Heart left ventricle (tissue), 13 donors: ENCODE measurements at regions not wholly inside any gene's neighbourhood (a gene's known extent, or its start where the extent isn't known, plus 50 kb on each side); places are given as distances from the start of the nearest gene placed in this dataset.

Source experiments
- POLR2A ChIP-seq, 2 donors: fragments of 450-650 bp; IDR thresholded peaks; one replicate each; pipeline ENCODE4 v1.6.1; 2017; ENCODE audit warnings: antibody characterized with exemption in 2 of 2, mild to moderate bottlenecking in 2 of 2, moderate library complexity in 2 of 2
- TF ChIP-seq, protein P1 (sequence below), 12 donors: fragments of 200-600 bp; sonication (generic) in 4 of 12; IDR thresholded peaks; one replicate each; pipeline versions ENCODE4 v1.5.0 to v1.8.0; 2018 to 2022; ENCODE audit warnings: antibody characterized with exemption in 12 of 12, mild to moderate bottlenecking in 5 of 12
- donor health status: ischemic (EF 13 %, LVEDD 7.1; RV severe dilation, severe dysfunction).
- donor health status: DM: no; HTN: yes; CAD: no.
- donor health status: DM: no; HTN: no; CAD: no.
- donor health status: ischemic (EF 25% LVEDD 6.9; RV normal size, moderate dysfunction).
- donor health status: ischemic (EF 25% LVEDD 5.7; RV mildly dilated, moderate dysfunction).
- donor health status: ischemic (EF 35%, LVEDD 5.7; RV mildly dilated, moderate dysfunction).
- donor health status: nonischemic (EF 11% LVEDD 7.7; RV severe dilation, severe dysfunction).
- donor health status: DM: yes; HTN: yes; CAD: no.
- donor health status: PGD.
- donor health status: ischemic (EF 29% LVEDD 5.4; RV normal size, mild dysfunction).
- donor health status: nonischemic (EF 23%, LVEDD 6.1; RV moderate dilation, normal function).

DNA sequence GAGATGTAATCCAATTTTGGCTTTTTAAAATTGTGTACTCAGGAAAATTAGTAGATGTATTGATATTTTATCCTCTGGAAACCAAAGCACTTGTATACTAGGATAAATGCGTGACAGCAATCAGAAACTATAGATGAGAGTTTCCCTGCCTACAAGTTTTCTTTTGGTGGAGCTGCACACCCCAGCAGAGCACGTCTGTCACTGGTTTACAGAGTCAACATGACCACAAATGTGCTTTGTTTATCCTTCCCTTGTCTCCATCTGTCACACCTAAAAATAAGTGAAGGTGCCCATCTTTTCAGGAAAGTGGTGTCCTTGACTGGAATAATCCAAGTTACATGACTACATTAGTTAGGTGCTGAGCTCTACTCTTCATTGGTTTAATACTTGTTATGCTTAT lies 210.4 kb upstream of the DSEL start:
- TF ChIP-seq, protein P1, sequence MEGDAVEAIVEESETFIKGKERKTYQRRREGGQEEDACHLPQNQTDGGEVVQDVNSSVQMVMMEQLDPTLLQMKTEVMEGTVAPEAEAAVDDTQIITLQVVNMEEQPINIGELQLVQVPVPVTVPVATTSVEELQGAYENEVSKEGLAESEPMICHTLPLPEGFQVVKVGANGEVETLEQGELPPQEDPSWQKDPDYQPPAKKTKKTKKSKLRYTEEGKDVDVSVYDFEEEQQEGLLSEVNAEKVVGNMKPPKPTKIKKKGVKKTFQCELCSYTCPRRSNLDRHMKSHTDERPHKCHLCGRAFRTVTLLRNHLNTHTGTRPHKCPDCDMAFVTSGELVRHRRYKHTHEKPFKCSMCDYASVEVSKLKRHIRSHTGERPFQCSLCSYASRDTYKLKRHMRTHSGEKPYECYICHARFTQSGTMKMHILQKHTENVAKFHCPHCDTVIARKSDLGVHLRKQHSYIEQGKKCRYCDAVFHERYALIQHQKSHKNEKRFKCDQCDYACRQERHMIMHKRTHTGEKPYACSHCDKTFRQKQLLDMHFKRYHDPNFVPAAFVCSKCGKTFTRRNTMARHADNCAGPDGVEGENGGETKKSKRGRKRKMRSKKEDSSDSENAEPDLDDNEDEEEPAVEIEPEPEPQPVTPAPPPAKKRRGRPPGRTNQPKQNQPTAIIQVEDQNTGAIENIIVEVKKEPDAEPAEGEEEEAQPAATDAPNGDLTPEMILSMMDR (IDR thresholded peaks at IDR 0.05), result no peak
- no peak for TF ChIP-seq POLR2A (IDR thresholded peaks at IDR 0.05)
